ENCODE measurements at regions not wholly inside any gene's neighbourhood (a gene's known extent, or its start where the extent isn't known, plus 50 kb on each side); places are given as distances from the start of the nearest gene placed in this dataset.

- no peak for TF ChIP-seq EZH2 (IDR thresholded peaks at IDR 0.05; ENCODE audit: low read length)
- TF ChIP-seq, protein P1, sequence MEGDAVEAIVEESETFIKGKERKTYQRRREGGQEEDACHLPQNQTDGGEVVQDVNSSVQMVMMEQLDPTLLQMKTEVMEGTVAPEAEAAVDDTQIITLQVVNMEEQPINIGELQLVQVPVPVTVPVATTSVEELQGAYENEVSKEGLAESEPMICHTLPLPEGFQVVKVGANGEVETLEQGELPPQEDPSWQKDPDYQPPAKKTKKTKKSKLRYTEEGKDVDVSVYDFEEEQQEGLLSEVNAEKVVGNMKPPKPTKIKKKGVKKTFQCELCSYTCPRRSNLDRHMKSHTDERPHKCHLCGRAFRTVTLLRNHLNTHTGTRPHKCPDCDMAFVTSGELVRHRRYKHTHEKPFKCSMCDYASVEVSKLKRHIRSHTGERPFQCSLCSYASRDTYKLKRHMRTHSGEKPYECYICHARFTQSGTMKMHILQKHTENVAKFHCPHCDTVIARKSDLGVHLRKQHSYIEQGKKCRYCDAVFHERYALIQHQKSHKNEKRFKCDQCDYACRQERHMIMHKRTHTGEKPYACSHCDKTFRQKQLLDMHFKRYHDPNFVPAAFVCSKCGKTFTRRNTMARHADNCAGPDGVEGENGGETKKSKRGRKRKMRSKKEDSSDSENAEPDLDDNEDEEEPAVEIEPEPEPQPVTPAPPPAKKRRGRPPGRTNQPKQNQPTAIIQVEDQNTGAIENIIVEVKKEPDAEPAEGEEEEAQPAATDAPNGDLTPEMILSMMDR (optimal IDR thresholded peaks at IDR 0.05 in 1 of 3, IDR thresholded peaks at IDR 0.05 in 1 of 3, conservative IDR thresholded peaks at IDR 0.05 in 1 of 3; ENCODE audit: extremely low read depth in 1 of 3, insufficient read depth in 2 of 3, low read length in 3 of 3), result no peak
These were observed 245.5 kb upstream of the PARD3B start for GRCh38 chr2:204299766-204300165.

Measured in keratinocyte (primary cell).